Esophagus squamous epithelium (tissue), 5 donors: ENCODE measurements at regions not wholly inside any gene's neighbourhood (a gene's known extent, or its start where the extent isn't known, plus 50 kb on each side); places are given as distances from the start of the nearest gene placed in this dataset.

Experiments
- DNase-seq: peaks from one replicate; lab custom pipeline; 2025; lab: John Stamatoyannopoulos, UW
- H3K27ac ChIP-seq, 4 donors: fragments of 200-600 bp; sonication (generic); one replicate each; pipeline ENCODE4 v1.5.1; 2016 to 2019; ENCODE audit warnings: mild to moderate bottlenecking in 1 of 4
- H3K27me3 ChIP-seq, 4 donors: fragments of 200-600 bp; sonication (generic); 1 replicate in 3 of 4; 2 replicates in 1 of 4; pipeline versions ENCODE4 v1.5.1 to v1.6.0; 2017 to 2021; ENCODE audit warnings: antibody characterized with exemption in 1 of 4
- H3K36me3 ChIP-seq, 3 donors: fragments of 200-600 bp; sonication (generic); one replicate each; pipeline ENCODE4 v1.5.1; 2016 to 2019
- H3K4me1 ChIP-seq, 3 donors: fragments of 200-600 bp; sonication (generic); one replicate each; pipeline ENCODE4 v1.5.1; 2017 to 2019
- H3K4me3 ChIP-seq, 4 donors: fragments of 200-600 bp; sonication (generic); 1 replicate in 3 of 4; 2 replicates in 1 of 4; pipeline ENCODE4 v1.5.1; 2016 to 2019; ENCODE audit warnings: mild to moderate bottlenecking in 2 of 4, moderate library complexity in 1 of 4
- H3K9me3 ChIP-seq, 3 donors: fragments of 200-600 bp; sonication (generic); one replicate each; pipeline ENCODE4 v1.5.1; 2016 to 2019
- CTCF ChIP-seq, 6 experiments: fragments of 450-650 bp in 4 of 6; fragments of 200-600 bp in 2 of 6; sonication (generic) in 2 of 6; IDR thresholded peaks; one replicate each; pipeline ENCODE4 v1.5.1; 2016 to 2019; ENCODE audit warnings: antibody characterized with exemption in 6 of 6, mild to moderate bottlenecking in 4 of 6, moderate library complexity in 4 of 6
- POLR2A ChIP-seq, 4 donors: fragments of 450-650 bp; IDR thresholded peaks; one replicate each; pipeline ENCODE4 v1.6.1; 2017; ENCODE audit warnings: antibody characterized with exemption in 4 of 4, mild to moderate bottlenecking in 4 of 4, moderate library complexity in 3 of 4
- WGBS, 2 donors: methylation state at CpG; one replicate each; pipeline ENCODE4 v1.1.5; 2018; 5-methylcytosine and 5-hydroxymethylcytosine counted together
- intact Hi-C: fragments of 100-400 bp; cut with DNase I; formaldehyde crosslinking; loops from one replicate; pipeline ENCODE4 v1.15.0; 2022
- donor health status: DM: yes; HTN: yes; CAD: no.

- no peaks in the 10 kb centered on the region for H3K27me3 ChIP-seq
- WGBS, 2 donors, result 28 to 38% methylated on average over 1 of the region's 1 CpG
- H3K4me3 ChIP-seq, result no peak overlapping the region
- no peak overlapping the region for H3K27ac ChIP-seq
- H3K36me3 ChIP-seq, result no peaks in the 10 kb centered on the region
- no peak for DNase-seq
- H3K9me3 ChIP-seq, result peaks cover 0 to 4% (median 0%) of the 10 kb centered on the region in 3 donors
- TF ChIP-seq CTCF (IDR thresholded peaks at IDR 0.05), result no peak
- no peak for TF ChIP-seq POLR2A (IDR thresholded peaks at IDR 0.05)
- intact Hi-C loops, result no loop called here
- no peaks in the 10 kb centered on the region for H3K4me1 ChIP-seq
Observed at GRCh38 chr2:21591926-21592325, 468.2 kb downstream of the TDRD15 start.

- 35 to 67% methylated on average over 1 of the region's 1 CpG for WGBS, 2 donors
- H3K9me3 ChIP-seq, result peaks cover 0 to 4% (median 0%) of the 10 kb centered on the region in 3 donors
- TF ChIP-seq CTCF (IDR thresholded peaks at IDR 0.05) (no peak), POLR2A (IDR thresholded peaks at IDR 0.05) (no peak)
- no peaks in the 10 kb centered on the region for H3K36me3 ChIP-seq
- H3K27ac ChIP-seq, result no peak overlapping the region
- intact Hi-C loops, result no loop called here
- no peaks in the 10 kb centered on the region for H3K27me3 ChIP-seq
- no peaks in the 10 kb centered on the region for H3K4me1 ChIP-seq
- no peak for DNase-seq
- H3K4me3 ChIP-seq, result no peak overlapping the region
Observed at GRCh38 chr2:21599417-21599816, 475.6 kb downstream of the TDRD15 start.

- H3K4me3 ChIP-seq, result no peak overlapping the region
- intact Hi-C loops, result no loop called here
- no peak overlapping the region for H3K27ac ChIP-seq
- TF ChIP-seq CTCF (IDR thresholded peaks at IDR 0.05) (no peak), POLR2A (IDR thresholded peaks at IDR 0.05) (no peak)
- DNase-seq, result no peak
- H3K36me3 ChIP-seq, result no peaks in the 10 kb centered on the region
- no peaks in the 10 kb centered on the region for H3K27me3 ChIP-seq
- WGBS, 2 donors, result 80 to 86% methylated on average over 2 of the region's 2 CpGs
- H3K9me3 ChIP-seq, result no peaks in the 10 kb centered on the region
- no peaks in the 10 kb centered on the region for H3K4me1 ChIP-seq
Observed at GRCh38 chr2:21602789-21603188, 479.0 kb downstream of the TDRD15 start.

GRCh38 chr2:21607572-21607971 lies 483.8 kb downstream of the TDRD15 start:
- TF ChIP-seq CTCF (IDR thresholded peaks at IDR 0.05) (no peak), POLR2A (IDR thresholded peaks at IDR 0.05) (no peak)
- Histone ChIP-seq H3K9me3 (no peaks in the 10 kb centered on the region), H3K27me3 (no peaks in the 10 kb centered on the region), H3K4me1 (no peaks in the 10 kb centered on the region), H3K36me3 (no peaks in the 10 kb centered on the region), H3K4me3 (no peak overlapping the region), H3K27ac (no peak overlapping the region)
- intact Hi-C loops, result no loop called here
- 76 to 89% methylated on average over 5 to 6 of the region's 6 CpGs for WGBS, 2 donors
- DNase-seq, result no peak

GRCh38 chr2:21610304-21610703 lies 486.5 kb downstream of the TDRD15 start:
- H3K27ac ChIP-seq, result no peak overlapping the region
- H3K36me3 ChIP-seq, result no peaks in the 10 kb centered on the region
- no peak overlapping the region for H3K4me3 ChIP-seq
- intact Hi-C loops, result no loop called here
- no peaks in the 10 kb centered on the region for H3K4me1 ChIP-seq
- no peaks in the 10 kb centered on the region for H3K9me3 ChIP-seq
- 56 to 57% methylated on average over 3 of the region's 3 CpGs for WGBS, 2 donors
- H3K27me3 ChIP-seq, result no peaks in the 10 kb centered on the region
- no peak for DNase-seq
- no peak for TF ChIP-seq POLR2A (IDR thresholded peaks at IDR 0.05)
- TF ChIP-seq CTCF (IDR thresholded peaks at IDR 0.05), result no peak
